ENCODE measurements at regions not wholly inside any gene's neighbourhood (a gene's known extent, or its start where the extent isn't known, plus 50 kb on each side); places are given as distances from the start of the nearest gene placed in this dataset.

DNA sequence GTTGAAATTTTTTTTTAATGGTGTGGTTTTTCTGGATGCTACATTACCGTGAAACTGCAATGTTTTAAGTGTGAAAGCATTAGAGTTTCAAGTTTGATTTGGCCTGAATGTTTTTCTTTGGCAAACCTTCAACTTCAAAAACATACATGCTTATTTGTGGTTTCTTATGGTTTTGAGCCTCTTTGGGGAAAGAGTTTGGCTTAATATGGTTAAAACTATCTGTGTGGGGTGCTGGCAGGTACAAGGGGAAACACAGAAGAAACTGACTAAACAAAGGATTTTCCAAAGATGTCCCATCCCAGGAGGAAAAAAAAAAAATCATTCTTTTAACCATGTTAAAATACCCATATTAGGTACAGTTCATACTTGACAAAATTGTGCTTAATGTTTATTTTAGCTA lies 121.1 kb downstream of the HGF start:
- no peaks in the 10 kb centered on the region for H3K4me1 Mint-ChIP-seq
- no peak for DNase-seq
- no peaks in the 10 kb centered on the region for H3K27me3 Mint-ChIP-seq
- H3K9me3 Mint-ChIP-seq = peaks cover 5% of the 10 kb centered on the region
- H3K36me3 Mint-ChIP-seq (ENCODE audit: low read depth) = no peaks in the 10 kb centered on the region
- no peak overlapping the region for H3K4me3 Mint-ChIP-seq
- intact Hi-C loops (cut with micrococcal nuclease) = no loop called here
- H3K27ac Mint-ChIP-seq = no peak overlapping the region

DNA sequence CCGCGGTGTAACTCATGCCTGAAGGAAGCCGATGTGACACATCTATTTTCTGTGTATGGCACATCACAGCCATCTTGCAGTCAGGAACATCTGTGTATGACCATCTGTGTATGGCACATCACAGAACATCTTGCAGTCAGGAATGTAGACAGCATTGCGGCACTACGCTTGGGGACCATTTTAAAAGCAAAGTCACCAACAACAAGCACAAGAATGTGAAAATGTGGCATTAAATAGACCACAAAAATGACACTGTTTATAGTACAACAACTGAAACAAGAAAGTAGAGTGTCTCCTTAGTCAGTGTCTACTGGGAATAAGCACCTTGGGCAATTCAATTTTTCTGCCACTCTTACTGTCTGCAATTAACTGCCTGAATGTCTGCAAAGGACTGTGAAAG lies 124.4 kb downstream of the HGF start:
- Mint-ChIP-seq H3K27ac (no peak overlapping the region), H3K27me3 (no peaks in the 10 kb centered on the region), H3K9me3 (no peaks in the 10 kb centered on the region), H3K4me3 (no peak overlapping the region), H3K36me3 (ENCODE audit: low read depth) (no peaks in the 10 kb centered on the region), H3K4me1 (no peaks in the 10 kb centered on the region)
- DNase-seq = no peak
- intact Hi-C loops (cut with micrococcal nuclease) = no loop called here

DNA sequence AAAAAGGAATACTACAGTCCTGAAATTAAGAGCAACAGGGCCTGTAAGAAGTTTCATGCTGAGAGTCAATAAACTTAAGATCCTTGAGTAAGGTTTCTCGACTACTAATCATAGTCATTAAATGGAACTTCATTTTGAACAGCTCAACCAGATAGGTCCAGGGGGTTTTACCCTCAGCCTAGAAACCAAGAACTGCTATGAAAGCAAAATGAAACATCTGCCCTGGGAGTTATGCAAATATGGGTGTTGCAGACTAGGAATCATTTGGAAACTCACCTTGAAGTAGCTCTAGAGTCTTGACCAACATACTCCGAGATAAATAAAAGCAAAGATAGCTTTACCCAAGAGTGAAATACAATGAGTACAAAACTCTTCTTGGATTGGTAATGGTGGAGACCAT lies 128.0 kb downstream of the HGF start:
- Mint-ChIP-seq H3K36me3 (ENCODE audit: low read depth) (no peaks in the 10 kb centered on the region), H3K4me1 (no peaks in the 10 kb centered on the region), H3K4me3 (no peak overlapping the region), H3K27me3 (no peaks in the 10 kb centered on the region), H3K27ac (no peak overlapping the region), H3K9me3 (no peaks in the 10 kb centered on the region)
- intact Hi-C loops (cut with micrococcal nuclease) = no loop called here
- no peak for DNase-seq

DNA sequence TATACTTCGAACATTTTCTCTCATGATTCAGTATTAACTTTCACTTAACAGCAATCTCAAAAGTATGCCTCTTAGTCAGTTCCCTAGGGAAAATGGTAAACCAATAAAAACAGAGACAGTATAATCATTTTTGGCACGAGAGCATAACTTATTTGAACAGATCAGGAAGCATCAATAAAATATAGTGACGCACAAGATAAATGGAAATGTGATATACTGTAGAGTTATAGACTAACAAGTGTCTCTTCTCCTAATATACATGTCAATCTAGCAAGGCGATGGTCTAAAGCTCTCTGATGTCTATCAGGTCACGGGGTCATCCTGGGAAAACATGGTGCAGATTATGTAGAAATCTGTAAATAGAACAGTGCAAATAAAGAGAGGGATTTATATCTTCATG lies 131.6 kb downstream of the HGF start:
- no peak overlapping the region for H3K4me3 Mint-ChIP-seq
- H3K36me3 Mint-ChIP-seq (ENCODE audit: low read depth) = no peaks in the 10 kb centered on the region
- DNase-seq = no peak
- no peaks in the 10 kb centered on the region for H3K9me3 Mint-ChIP-seq
- no peaks in the 10 kb centered on the region for H3K27me3 Mint-ChIP-seq
- H3K27ac Mint-ChIP-seq = no peak overlapping the region
- intact Hi-C loops (cut with micrococcal nuclease) = no loop called here
- no peaks in the 10 kb centered on the region for H3K4me1 Mint-ChIP-seq

DNA sequence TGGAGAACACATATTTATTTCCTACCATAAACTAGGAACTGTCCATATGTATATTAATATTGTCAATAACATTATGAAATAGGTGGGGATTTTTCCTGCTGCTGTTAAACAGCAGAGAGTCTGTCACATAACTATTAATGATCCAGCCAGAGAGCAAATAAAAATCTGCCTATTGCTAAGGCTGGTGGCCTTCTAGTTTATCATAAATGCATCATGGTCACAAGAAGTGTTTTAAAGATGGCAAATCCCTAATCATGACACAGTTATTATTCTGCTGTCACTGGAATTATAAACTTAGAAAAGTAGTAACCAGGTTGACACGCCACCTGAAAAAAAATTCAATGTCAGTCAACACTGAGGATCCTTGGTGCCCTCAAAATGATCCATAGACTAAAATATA lies 132.3 kb downstream of the HGF start:
- Mint-ChIP-seq H3K27me3 (no peaks in the 10 kb centered on the region), H3K27ac (no peak overlapping the region), H3K36me3 (ENCODE audit: low read depth) (no peaks in the 10 kb centered on the region), H3K9me3 (no peaks in the 10 kb centered on the region), H3K4me3 (no peak overlapping the region), H3K4me1 (no peaks in the 10 kb centered on the region)
- DNase-seq = no peak
- intact Hi-C loops (cut with micrococcal nuclease) = no loop called here

DNA sequence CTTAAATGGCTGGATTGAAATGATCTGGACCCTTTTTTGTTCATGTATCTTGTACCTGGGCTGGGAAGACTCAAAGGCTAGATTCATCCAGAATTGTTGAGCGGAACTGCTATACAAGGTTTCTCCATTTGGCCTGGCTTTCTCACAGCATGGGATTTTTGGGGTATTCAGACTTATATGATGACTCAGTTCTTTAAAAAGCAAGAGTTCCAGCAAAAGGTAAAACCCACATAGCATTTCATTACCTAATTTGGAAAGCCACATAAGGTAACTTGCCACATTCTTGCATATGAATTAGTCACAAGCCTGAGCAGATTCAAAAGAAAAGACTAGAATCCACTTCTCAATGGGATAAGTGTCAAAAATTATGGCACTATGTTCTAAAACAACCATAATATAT lies 137.4 kb downstream of the HGF start:
- intact Hi-C loops (cut with micrococcal nuclease) = no loop called here
- Mint-ChIP-seq H3K4me3 (no peak overlapping the region), H3K4me1 (no peaks in the 10 kb centered on the region), H3K27ac (no peak overlapping the region), H3K27me3 (no peaks in the 10 kb centered on the region), H3K36me3 (ENCODE audit: low read depth) (no peaks in the 10 kb centered on the region), H3K9me3 (no peaks in the 10 kb centered on the region)
- no peak for DNase-seq

DNA sequence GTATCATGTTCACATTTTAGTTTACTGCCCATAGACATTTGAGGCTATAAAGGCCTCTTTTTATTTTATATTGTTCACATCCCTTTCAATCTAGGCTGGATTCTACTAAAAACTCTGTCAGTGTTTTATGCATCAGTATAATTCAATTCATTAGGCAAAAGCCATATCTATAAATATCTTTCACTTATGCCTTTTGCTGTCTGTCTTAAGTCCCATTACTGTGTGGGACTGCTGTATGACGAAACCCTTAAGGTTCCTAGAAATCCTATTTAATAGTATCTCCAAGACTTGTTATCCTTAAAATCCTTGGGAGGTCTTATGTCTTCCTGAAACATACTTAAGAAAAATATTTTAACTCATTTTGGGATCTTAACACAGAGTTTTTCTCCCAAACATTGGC lies 139.2 kb downstream of the HGF start:
- no peaks in the 10 kb centered on the region for H3K9me3 Mint-ChIP-seq
- H3K27me3 Mint-ChIP-seq = no peaks in the 10 kb centered on the region
- H3K27ac Mint-ChIP-seq = no peak overlapping the region
- intact Hi-C loops (cut with micrococcal nuclease) = no loop called here
- no peaks in the 10 kb centered on the region for H3K36me3 Mint-ChIP-seq (ENCODE audit: low read depth)
- DNase-seq = no peak
- no peaks in the 10 kb centered on the region for H3K4me1 Mint-ChIP-seq
- no peak overlapping the region for H3K4me3 Mint-ChIP-seq

DNA sequence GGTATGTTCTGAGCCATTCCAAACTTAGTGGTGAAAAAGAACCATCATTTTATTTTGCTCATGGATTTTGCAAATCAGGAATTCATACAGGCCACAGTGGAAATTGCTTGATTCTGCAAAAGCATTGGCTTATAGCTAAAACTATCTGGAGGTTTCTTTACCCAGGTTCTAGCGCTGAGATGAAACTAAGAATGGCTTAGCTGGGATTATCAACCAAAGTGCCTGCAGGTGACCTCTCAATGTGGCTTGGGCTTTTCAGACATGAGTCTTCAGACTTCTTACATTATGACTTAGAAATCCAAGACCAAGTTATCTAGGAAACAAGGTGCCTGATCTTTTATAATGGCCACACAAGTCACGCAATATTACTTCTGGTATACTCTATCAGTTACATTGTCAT lies 140.1 kb downstream of the HGF start:
- intact Hi-C loops (cut with micrococcal nuclease) = no loop called here
- no peaks in the 10 kb centered on the region for H3K27me3 Mint-ChIP-seq
- no peaks in the 10 kb centered on the region for H3K9me3 Mint-ChIP-seq

DNA sequence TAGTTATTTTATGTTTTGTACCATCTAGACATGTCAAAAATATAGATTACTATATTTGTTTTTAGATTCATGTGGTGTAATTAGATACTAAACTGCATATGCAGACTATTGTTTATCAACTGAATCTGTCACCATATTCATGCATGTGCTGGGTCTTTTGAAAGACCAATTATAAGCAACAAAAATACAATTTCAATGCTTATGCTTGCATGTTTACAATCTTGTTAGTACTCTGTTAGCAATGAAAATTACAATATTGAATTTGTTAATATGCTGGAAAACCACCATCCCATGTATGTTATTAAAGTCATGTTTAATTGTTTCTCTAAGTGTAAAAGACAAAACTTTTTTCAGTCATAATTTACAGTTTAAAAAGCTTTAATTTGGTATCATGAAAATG lies 140.9 kb downstream of the HGF start:
- Mint-ChIP-seq H3K4me1 (no peaks in the 10 kb centered on the region), H3K9me3 (no peaks in the 10 kb centered on the region), H3K27ac (no peak overlapping the region), H3K27me3 (no peaks in the 10 kb centered on the region), H3K4me3 (no peak overlapping the region), H3K36me3 (ENCODE audit: low read depth) (no peaks in the 10 kb centered on the region)
- intact Hi-C loops (cut with micrococcal nuclease) = no loop called here
- no peak for DNase-seq

More for the DNA sequence above, 140.1 kb downstream of the HGF start:
- H3K36me3 Mint-ChIP-seq (ENCODE audit: low read depth) = no peaks in the 10 kb centered on the region
- no peak overlapping the region for H3K27ac Mint-ChIP-seq
- H3K4me3 Mint-ChIP-seq = no peak overlapping the region
- DNase-seq = no peak
- H3K4me1 Mint-ChIP-seq = no peaks in the 10 kb centered on the region

DNA sequence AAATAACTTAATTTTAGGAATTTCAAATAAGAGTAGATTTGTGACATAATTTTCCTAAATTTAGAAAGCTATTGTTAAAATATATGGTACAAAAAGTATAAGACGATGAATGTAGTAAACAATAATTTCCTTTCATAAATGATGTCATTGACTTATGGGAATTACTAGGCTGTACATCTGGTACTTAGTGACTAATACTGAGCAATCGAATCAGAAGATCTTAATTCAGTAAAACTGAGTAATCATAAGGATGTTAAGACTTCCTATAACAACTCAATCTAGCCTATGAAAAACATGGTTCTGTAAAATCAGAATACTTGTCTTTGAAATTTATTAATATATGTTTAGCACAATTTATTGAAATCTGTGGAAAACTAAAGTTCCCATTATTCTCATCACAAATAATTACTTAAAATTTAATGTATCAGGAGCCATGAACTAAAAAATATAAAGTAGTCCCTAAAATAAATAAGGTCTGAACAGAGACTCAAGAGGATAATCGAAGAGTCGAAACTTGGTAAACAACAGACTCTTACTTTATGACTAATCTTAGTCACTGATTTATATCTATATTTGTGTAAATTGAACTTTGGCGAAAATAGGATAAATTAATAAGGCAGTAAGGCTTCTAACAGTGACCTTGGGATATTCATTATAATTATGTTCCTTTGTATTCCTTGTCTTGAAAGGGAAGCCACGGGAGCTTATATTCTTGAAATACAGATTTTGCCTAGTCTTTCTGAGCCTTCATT lies 142.1 kb downstream of the HGF start:
- no peaks in the 10 kb centered on the region for H3K36me3 Mint-ChIP-seq (ENCODE audit: low read depth)
- H3K4me3 Mint-ChIP-seq = no peak overlapping the region
- intact Hi-C loops (cut with micrococcal nuclease) = no loop called here
- no peak for DNase-seq
- no peaks in the 10 kb centered on the region for H3K4me1 Mint-ChIP-seq
- no peaks in the 10 kb centered on the region for H3K9me3 Mint-ChIP-seq
- H3K27me3 Mint-ChIP-seq = no peaks in the 10 kb centered on the region
- no peak overlapping the region for H3K27ac Mint-ChIP-seq

DNA sequence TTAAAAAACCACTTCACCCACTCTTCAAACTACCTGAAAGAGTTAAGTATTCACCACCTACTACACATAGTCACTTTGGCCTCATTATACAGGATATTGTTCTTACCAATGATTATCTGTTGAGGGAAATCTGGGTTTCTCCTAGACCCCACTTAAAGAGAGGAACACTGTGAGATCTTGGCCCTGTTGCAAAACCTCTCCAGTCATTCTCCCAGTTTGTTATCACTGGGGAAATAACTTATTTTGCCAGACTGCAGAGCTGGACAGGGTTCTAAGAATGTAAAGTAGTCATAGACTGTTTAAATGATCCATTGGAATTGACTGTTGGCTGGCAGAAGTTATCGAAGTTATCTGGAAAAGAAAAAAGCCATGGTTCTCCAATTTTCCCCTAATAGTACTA lies 143.8 kb downstream of the HGF start:
- intact Hi-C loops (cut with micrococcal nuclease) = no loop called here
- Mint-ChIP-seq H3K9me3 (no peaks in the 10 kb centered on the region), H3K36me3 (ENCODE audit: low read depth) (no peaks in the 10 kb centered on the region), H3K27me3 (no peaks in the 10 kb centered on the region), H3K27ac (no peak overlapping the region), H3K4me1 (no peaks in the 10 kb centered on the region), H3K4me3 (no peak overlapping the region)
- DNase-seq = no peak

DNA sequence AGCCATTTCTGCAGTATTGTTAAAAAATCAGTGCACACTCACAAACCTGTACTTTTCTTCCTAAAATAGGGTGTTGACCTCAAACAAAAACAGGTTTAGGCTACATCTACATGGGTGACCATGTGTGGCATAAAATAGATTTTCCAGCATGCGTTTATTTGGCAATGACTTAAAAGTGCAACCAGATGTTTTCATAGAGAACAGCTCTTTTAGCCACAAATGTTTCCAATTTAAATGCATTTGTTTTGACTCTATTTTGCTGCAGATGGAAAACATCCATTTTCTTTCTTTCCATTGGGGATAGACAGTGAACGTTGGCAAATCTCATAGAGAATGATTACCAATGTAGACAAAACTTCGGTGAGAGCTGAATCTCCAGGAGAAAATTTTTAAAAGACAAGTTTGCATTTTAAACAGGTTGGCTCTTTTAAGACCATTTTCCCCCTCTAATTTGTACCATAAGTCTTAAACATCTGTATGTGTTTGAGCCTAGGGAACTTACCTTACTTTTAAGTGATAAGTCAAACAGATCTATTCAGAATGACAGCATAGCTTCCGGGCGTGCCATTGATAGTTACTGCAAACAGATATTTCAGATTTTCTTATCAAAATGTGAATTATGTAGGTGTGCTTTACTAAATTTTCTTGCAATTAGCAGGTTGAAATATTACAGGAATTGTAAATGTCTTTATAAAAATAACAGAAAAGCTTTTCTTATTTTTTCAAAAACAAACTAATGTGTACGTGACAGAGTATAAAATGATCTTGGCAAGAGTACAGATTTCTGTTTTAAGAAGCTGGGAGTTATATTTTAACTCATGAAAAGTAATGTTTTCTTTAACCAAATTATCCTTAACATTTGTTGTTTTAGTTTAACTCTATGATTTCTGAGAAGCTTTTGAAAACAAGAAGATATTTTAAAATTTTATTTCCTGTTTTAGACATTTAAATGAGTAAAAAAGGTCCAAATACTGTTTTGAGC lies 144.9 kb downstream of the HGF start:
- intact Hi-C loops (cut with micrococcal nuclease) = no loop called here
- DNase-seq = no peak
- Mint-ChIP-seq H3K36me3 (ENCODE audit: low read depth) (no peaks in the 10 kb centered on the region), H3K27me3 (no peaks in the 10 kb centered on the region), H3K9me3 (no peaks in the 10 kb centered on the region), H3K4me1 (no peaks in the 10 kb centered on the region), H3K27ac (no peak overlapping the region), H3K4me3 (no peak overlapping the region)

DNA sequence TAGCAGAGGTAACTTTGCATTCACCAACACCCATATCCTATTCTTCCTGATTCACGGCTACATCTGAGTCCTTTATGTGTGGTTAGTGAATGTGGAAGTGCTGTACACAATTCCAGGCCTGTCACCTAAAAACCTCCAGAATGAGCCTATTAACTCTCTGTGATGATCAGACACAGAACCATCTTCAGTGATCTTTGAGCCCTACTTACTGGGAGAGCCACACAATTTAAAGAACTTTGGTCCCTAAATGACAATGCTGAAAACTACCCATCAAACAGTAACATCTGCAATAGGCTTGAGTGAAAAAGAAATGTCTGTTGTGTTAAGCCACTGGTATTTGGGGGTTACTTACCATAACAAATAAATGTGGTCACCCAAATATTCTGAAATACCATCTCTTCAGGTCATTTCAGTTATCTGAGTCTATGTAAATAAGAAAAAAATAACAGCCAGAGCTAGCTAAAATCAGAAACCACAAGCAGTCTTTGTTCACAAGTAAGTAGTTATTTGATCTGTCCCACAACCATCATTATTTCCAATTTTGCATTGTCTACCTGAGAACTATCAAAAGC lies 145.7 kb downstream of the HGF start:
- intact Hi-C loops (cut with micrococcal nuclease) = no loop called here
- no peaks in the 10 kb centered on the region for H3K36me3 Mint-ChIP-seq (ENCODE audit: low read depth)
- no peak overlapping the region for H3K27ac Mint-ChIP-seq
- no peak overlapping the region for H3K4me3 Mint-ChIP-seq
- no peak for DNase-seq
- H3K4me1 Mint-ChIP-seq = no peaks in the 10 kb centered on the region
- no peaks in the 10 kb centered on the region for H3K27me3 Mint-ChIP-seq
- H3K9me3 Mint-ChIP-seq = no peaks in the 10 kb centered on the region

DNA sequence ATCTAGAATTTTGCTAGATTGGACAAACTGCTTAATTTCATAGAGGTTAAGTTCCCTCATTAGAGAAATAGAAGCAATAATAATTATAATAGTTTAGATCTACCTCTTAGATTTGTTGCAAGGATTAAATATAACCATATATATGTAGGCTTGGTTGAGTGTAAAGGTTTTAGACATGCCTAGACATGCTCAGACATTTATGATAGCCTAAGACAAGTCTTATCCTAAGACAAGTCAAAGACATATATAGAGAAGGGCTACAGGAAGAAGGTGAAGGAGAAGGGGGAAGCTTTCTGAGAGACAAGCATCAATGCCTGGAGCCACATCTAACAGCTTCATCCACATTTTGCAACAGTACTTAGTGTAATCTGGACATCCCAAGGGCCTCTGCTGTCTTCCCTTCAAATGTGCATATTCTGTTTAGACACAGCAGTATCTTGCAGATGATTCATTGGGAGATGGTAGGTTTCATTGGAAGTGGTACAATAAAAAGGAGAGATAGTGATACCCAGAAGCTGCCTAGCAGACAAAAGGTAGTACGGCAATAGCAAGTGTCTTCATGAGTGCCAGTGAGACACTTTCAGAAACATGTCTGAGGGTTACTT lies 146.5 kb downstream of the HGF start:
- no peaks in the 10 kb centered on the region for H3K4me1 Mint-ChIP-seq
- H3K4me3 Mint-ChIP-seq = no peak overlapping the region
- intact Hi-C loops (cut with micrococcal nuclease) = no loop called here
- H3K9me3 Mint-ChIP-seq = no peaks in the 10 kb centered on the region
- no peaks in the 10 kb centered on the region for H3K36me3 Mint-ChIP-seq (ENCODE audit: low read depth)
- DNase-seq = no peak
- H3K27ac Mint-ChIP-seq = no peak overlapping the region
- no peaks in the 10 kb centered on the region for H3K27me3 Mint-ChIP-seq
